ENCODE measurements at regions not wholly inside any gene's neighbourhood (a gene's known extent, or its start where the extent isn't known, plus 50 kb on each side); places are given as distances from the start of the nearest gene placed in this dataset.

DNA sequence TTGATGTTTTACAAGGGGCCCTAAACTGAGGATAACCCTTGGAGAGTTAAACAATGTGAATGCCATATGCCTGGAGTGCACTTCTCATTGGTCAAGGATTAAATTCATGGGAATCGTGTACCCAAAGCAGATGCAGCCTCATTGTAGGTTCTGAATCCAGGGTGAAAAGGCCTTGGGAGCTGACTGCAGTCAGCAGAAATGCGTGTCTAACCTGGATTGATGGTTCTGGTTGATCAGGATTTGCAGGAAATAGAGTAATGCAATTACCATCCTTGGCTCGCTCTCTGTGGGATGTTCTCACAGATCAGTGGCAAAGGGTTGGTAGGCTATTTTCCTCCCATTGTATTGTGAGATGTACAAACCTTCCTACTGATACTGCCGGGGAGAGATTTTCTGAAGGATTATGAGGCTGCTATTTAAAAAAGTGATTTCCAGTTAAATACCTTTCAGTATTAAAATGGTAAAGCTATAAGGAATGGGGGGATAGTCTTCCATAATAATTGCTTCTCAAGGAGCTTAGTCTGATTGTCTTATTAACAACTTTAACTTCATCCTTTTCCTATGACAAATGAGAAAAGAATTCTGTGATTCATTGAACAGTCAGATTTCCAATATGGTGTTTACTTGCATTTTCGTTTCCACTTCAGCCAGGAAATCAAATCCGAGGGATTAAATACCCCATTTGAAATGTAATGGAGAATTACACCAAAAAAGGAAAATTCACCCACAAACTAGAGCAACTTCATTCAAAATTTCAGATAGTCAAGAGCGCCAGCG, 1028.1 kb upstream of the EEF2KMT start:
- TF ChIP-seq, protein P1, sequence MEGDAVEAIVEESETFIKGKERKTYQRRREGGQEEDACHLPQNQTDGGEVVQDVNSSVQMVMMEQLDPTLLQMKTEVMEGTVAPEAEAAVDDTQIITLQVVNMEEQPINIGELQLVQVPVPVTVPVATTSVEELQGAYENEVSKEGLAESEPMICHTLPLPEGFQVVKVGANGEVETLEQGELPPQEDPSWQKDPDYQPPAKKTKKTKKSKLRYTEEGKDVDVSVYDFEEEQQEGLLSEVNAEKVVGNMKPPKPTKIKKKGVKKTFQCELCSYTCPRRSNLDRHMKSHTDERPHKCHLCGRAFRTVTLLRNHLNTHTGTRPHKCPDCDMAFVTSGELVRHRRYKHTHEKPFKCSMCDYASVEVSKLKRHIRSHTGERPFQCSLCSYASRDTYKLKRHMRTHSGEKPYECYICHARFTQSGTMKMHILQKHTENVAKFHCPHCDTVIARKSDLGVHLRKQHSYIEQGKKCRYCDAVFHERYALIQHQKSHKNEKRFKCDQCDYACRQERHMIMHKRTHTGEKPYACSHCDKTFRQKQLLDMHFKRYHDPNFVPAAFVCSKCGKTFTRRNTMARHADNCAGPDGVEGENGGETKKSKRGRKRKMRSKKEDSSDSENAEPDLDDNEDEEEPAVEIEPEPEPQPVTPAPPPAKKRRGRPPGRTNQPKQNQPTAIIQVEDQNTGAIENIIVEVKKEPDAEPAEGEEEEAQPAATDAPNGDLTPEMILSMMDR (IDR thresholded peaks at IDR 0.05) = no peak
- no peak for DNase-seq (ENCODE audit: low spot score)
- no peak for ATAC-seq (ENCODE audit: low FRiP score)

DNA sequence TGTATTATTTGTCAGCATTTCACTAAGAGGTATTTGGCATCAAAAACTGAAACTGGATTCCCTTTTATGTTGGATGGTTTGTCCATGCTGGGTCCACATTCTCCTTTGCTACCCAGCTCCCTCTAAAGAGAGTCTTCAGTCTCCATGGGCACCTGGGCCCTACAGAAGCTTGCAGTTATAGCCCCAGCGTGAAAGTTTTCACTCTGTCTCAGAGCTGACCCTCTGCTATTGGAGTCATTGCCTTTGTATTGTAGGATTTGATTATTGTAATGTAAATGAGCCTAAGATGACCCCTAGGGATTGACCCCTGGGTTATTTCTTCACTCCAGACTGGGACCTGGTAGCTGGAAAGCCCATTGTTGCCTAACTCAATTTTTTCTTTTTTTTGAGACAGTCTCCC, 1026.5 kb upstream of the EEF2KMT start:
- TF ChIP-seq, protein P1 (IDR thresholded peaks at IDR 0.05) = no peak
- DNase-seq (ENCODE audit: low spot score) (no peak), ATAC-seq (ENCODE audit: low FRiP score) (no peak)

DNA sequence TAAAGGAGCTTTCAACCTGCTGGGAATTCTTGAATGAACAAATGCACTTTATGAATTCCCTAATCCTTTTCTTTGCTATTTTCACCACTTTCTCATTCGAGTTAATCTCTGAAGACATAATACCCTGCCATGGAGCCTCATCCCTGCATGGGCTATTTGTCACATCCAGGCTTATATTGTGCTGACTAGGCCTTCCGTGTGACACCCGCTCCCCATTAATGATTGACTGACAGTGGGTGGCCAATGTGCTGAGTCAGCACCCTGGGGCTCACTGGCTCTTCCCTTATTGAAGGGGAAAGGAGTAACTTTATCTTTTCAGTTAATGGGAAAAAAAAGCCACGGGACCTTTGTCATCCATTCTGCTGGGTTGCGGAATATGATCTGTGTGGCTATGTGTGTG, 1024.8 kb upstream of the EEF2KMT start:
- ATAC-seq (ENCODE audit: low FRiP score) (no peak), DNase-seq (ENCODE audit: low spot score) (no peak)
- TF ChIP-seq, protein P1 (IDR thresholded peaks at IDR 0.05) = no peak

DNA sequence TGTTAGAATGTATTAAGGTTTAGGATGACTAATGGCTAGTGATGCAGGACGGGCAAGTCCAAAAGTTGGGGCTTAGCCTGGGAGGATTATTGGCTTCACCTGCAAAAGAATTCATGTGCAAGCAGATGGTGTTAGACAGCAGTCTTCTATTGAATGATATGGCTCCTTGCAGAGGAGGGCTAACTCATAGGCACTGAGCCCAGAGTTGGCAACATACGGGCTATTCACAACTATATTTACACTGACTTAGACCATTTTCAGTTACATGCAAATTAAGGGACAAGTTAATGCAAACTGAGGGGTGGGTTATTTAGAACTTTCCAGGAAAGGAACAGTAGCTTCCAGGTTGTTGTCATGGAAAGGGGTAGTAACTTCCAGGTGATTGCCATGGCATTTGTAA, 1017.1 kb upstream of the EEF2KMT start:
- ATAC-seq (ENCODE audit: low FRiP score) (no peak), DNase-seq (ENCODE audit: low spot score) (no peak)
- TF ChIP-seq, protein P1 (IDR thresholded peaks at IDR 0.05) = no peak

DNA sequence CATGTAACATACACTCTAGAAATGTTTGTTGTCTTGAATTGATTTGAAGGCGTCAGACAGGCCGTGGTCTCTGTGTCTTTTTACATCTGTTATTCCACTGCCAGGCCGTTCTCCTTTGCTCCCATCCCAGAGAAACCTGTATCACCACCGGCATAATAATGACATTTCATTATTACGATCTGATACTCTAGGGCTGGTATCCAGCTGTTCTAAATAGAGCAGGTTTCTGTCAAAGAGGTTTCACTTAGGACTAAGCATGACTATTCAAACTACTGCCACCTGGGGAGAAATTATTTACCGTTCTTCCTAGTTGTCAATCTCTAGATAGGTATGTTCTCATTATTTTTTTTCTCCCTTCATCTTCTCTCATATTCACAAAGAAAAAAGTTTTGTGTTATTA, 1016.2 kb upstream of the EEF2KMT start:
- TF ChIP-seq, protein P1 (IDR thresholded peaks at IDR 0.05) = no peak
- ATAC-seq (ENCODE audit: low FRiP score) (no peak), DNase-seq (ENCODE audit: low spot score) (no peak)

DNA sequence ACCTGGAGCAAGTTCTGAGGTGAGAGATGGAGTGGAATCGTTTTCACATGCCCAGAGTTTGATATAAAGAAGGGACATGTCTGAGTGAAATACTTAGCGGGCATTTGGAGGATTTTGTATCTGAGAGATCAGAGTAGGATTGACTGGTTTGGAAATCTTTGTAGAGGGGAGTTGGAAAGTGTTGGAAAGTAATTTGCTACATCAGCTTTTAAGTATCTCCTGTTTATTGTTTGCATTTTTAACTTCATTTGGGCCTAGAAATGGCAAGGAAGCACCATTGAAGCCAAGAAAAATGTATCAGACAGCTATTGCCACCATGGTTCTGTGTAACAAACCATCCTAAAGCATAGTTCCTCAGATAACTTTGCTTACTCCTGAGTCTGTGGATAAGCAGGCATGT, 1015.1 kb upstream of the EEF2KMT start:
- DNase-seq (ENCODE audit: low spot score) (no peak), ATAC-seq (ENCODE audit: low FRiP score) (no peak)
- TF ChIP-seq, protein P1 (IDR thresholded peaks at IDR 0.05) = no peak

DNA sequence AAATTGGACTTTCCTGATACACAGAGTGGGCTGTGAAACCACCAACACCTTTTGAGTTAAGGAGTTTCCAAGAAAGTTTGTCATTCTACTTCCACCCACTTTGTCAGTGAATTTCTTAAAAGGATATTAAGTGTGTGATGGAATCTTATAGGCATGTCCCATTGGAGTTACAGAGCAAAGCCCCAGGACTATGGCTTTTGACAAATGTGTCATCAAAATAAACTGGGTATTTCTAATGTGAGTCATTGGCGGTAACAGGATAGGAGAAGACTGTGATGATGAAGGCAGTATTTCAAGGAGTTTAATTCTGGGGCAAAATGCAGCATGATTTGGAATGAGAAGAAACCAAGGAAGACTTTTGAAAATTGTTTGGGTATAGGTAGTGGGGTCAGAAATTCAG, 1013.8 kb upstream of the EEF2KMT start:
- TF ChIP-seq, protein P1 (IDR thresholded peaks at IDR 0.05) = no peak
- DNase-seq (ENCODE audit: low spot score) (no peak), ATAC-seq (ENCODE audit: low FRiP score) (no peak)
